Type B pancreatic cell (in vitro differentiated cells): ENCODE measurements at regions not wholly inside any gene's neighbourhood (a gene's known extent, or its start where the extent isn't known, plus 50 kb on each side); places are given as distances from the start of the nearest gene placed in this dataset.

Source experiments
- DNase-seq: peaks from one replicate; pipeline ENCODE4 v3.0.0; 2021; ENCODE audit warnings: mixed read lengths; ENCODE audit not compliant: unreplicated experiment; ENCODE audit errors: extremely low spot score
- H3K27ac Mint-ChIP-seq: 2 replicates; pipeline ENCODE4 v1.8.0; 2021; ENCODE audit warnings: mild to moderate bottlenecking, mixed read lengths
- H3K27me3 Mint-ChIP-seq: 2 replicates; pipeline ENCODE4 v1.8.0; 2021; ENCODE audit warnings: mixed read lengths
- H3K36me3 Mint-ChIP-seq: 2 replicates; pipeline ENCODE4 v1.8.0; 2021; ENCODE audit warnings: mixed read lengths
- H3K4me1 Mint-ChIP-seq: one replicate; pipeline ENCODE4 v1.8.0; 2021; ENCODE audit warnings: mixed read lengths; ENCODE audit not compliant: unreplicated experiment
- H3K4me3 Mint-ChIP-seq: 2 replicates; pipeline ENCODE4 v1.8.0; 2021; ENCODE audit warnings: mild to moderate bottlenecking, mixed read lengths
- H3K9me3 Mint-ChIP-seq: 2 replicates; pipeline ENCODE4 v1.8.0; 2021; ENCODE audit warnings: mixed read lengths
- CTCF ChIP-seq: fragments of 200-600 bp; sonication (generic); conservative IDR thresholded peaks from 2 replicates; pipeline ENCODE4 v1.5.0; 2021; ENCODE audit warnings: antibody characterized with exemption, mild to moderate bottlenecking

- Mint-ChIP-seq H3K36me3 (no peaks in the 10 kb centered on the region), H3K4me3 (no peak overlapping the region), H3K27me3 (no peaks in the 10 kb centered on the region), H3K9me3 (no peaks in the 10 kb centered on the region), H3K4me1 (no peaks in the 10 kb centered on the region), H3K27ac (no peak overlapping the region)
- DNase-seq: no peak
- TF ChIP-seq CTCF: no peak
Measured at GRCh38 chr2:145653553-145653952, 1133.6 kb upstream of the ZEB2 start.

GRCh38 chr2:145652571-145653545 is 1132.9 kb upstream of the ZEB2 start:
- H3K27me3 Mint-ChIP-seq: no peaks in the 10 kb centered on the region
- DNase-seq: no peak
- H3K27ac Mint-ChIP-seq: no peak overlapping the region
- no peaks in the 10 kb centered on the region for H3K4me1 Mint-ChIP-seq
- TF ChIP-seq CTCF: no peak
- H3K9me3 Mint-ChIP-seq: no peaks in the 10 kb centered on the region
- no peaks in the 10 kb centered on the region for H3K36me3 Mint-ChIP-seq
- no peak overlapping the region for H3K4me3 Mint-ChIP-seq

- Mint-ChIP-seq H3K4me3 (no peak overlapping the region), H3K4me1 (no peaks in the 10 kb centered on the region), H3K36me3 (no peaks in the 10 kb centered on the region), H3K9me3 (no peaks in the 10 kb centered on the region), H3K27me3 (no peaks in the 10 kb centered on the region), H3K27ac (no peak overlapping the region)
- no peak for DNase-seq
- TF ChIP-seq CTCF: no peak
Measured at GRCh38 chr2:145652036-145652435, 1132.1 kb upstream of the ZEB2 start.

- no peak for DNase-seq
- Mint-ChIP-seq H3K27ac (no peak overlapping the region), H3K4me3 (no peak overlapping the region), H3K36me3 (no peaks in the 10 kb centered on the region), H3K4me1 (no peaks in the 10 kb centered on the region), H3K27me3 (no peaks in the 10 kb centered on the region), H3K9me3 (no peaks in the 10 kb centered on the region)
- no peak for TF ChIP-seq CTCF
Measured at GRCh38 chr2:145650226-145650625, 1130.3 kb upstream of the ZEB2 start.

GRCh38 chr2:145649061-145649460 is 1129.1 kb upstream of the ZEB2 start:
- Mint-ChIP-seq H3K4me1 (no peaks in the 10 kb centered on the region), H3K36me3 (no peaks in the 10 kb centered on the region), H3K9me3 (no peaks in the 10 kb centered on the region), H3K27me3 (no peaks in the 10 kb centered on the region), H3K27ac (no peak overlapping the region), H3K4me3 (no peak overlapping the region)
- no peak for DNase-seq
- no peak for TF ChIP-seq CTCF
